ENCODE measurements at regions not wholly inside any gene's neighbourhood (a gene's known extent, or its start where the extent isn't known, plus 50 kb on each side); places are given as distances from the start of the nearest gene placed in this dataset.
"Not testable (repeated sequence)": the region's sequence is repeated elsewhere in the genome, so short reads cannot be mapped to it uniquely, and the experiment has no call there.

- no peak for DNase-seq
Measured at GRCh38 chr2:16952368-16952767, 286.7 kb upstream of the CYRIA start.

GRCh38 chr2:16950436-16950835 is 284.8 kb upstream of the CYRIA start:
- DNase-seq = no peak

- DNase-seq = no peak
Measured at GRCh38 chr2:16948710-16949109, 283.1 kb upstream of the CYRIA start.

- DNase-seq = no peak
Measured at GRCh38 chr2:16948053-16948452, 282.4 kb upstream of the CYRIA start.

GRCh38 chr2:16943279-16943958 is 277.8 kb upstream of the CYRIA start:
- DNase-seq = no peak

GRCh38 chr2:16940214-16940613 is 274.6 kb upstream of the CYRIA start:
- DNase-seq = no peak

GRCh38 chr2:16939771-16940170 is 274.1 kb upstream of the CYRIA start:
- DNase-seq = no peak

- DNase-seq = no peak
Measured at GRCh38 chr2:16933355-16933754, 267.7 kb upstream of the CYRIA start.

- DNase-seq = no peak
Measured at GRCh38 chr2:16932826-16933225, 267.2 kb upstream of the CYRIA start.

GRCh38 chr2:16931441-16931840 is 265.8 kb upstream of the CYRIA start:
- no peak for DNase-seq

GRCh38 chr2:16927398-16927797 is 261.8 kb upstream of the CYRIA start:
- no peak for DNase-seq

GRCh38 chr2:16925145-16925544 is 259.5 kb upstream of the CYRIA start:
- no peak for DNase-seq

- DNase-seq = not testable (repeated sequence)
Measured at GRCh38 chr2:16915341-16915755, 249.7 kb upstream of the CYRIA start.

- DNase-seq = no peak
Measured at GRCh38 chr2:16911746-16912145, 246.1 kb upstream of the CYRIA start.

- no peak for DNase-seq
Measured at GRCh38 chr2:16908656-16909055, 243.0 kb upstream of the CYRIA start.

GRCh38 chr2:16907645-16908282 is 242.1 kb upstream of the CYRIA start:
- DNase-seq = no peak

- not testable (repeated sequence) for DNase-seq
Measured at GRCh38 chr2:16905325-16905724, 239.7 kb upstream of the CYRIA start.

- DNase-seq = peak in 1 of 2 experiments; percentile 4
Measured at GRCh38 chr2:16900405-16901025, 234.9 kb upstream of the CYRIA start.

GRCh38 chr2:16899958-16900357 is 234.3 kb upstream of the CYRIA start:
- no peak for DNase-seq

- DNase-seq = no peak
Measured at GRCh38 chr2:16890081-16890480, 224.4 kb upstream of the CYRIA start.

- no peak for DNase-seq
Measured at GRCh38 chr2:16885027-16885426, 219.4 kb upstream of the CYRIA start.

- DNase-seq = peak; percentile 24 to 65
Measured at GRCh38 chr2:16882706-16883105, 217.1 kb upstream of the CYRIA start.

GRCh38 chr2:16881122-16881521 is 215.5 kb upstream of the CYRIA start:
- no peak for DNase-seq

- no peak for DNase-seq
Measured at GRCh38 chr2:16871411-16871810, 205.8 kb upstream of the CYRIA start.

All from NCI-H446 (cell line).